Lower leg skin (tissue), 3 donors: ENCODE measurements at regions not wholly inside any gene's neighbourhood (a gene's known extent, or its start where the extent isn't known, plus 50 kb on each side); places are given as distances from the start of the nearest gene placed in this dataset.

Source experiments
- POLR2A ChIP-seq, 2 donors: fragments of 450-650 bp; IDR thresholded peaks; one replicate each; pipeline ENCODE4 v1.6.1; 2016 to 2017; ENCODE audit warnings: antibody characterized with exemption in 2 of 2, mild to moderate bottlenecking in 1 of 2, moderate library complexity in 1 of 2
- TF ChIP-seq, protein P1 (sequence below), 3 donors: fragments of 450-650 bp; IDR thresholded peaks; one replicate each; pipeline ENCODE4 v1.5.1; 2016; ENCODE audit warnings: antibody characterized with exemption in 3 of 3, mild to moderate bottlenecking in 3 of 3, moderate library complexity in 2 of 3

- TF ChIP-seq POLR2A (IDR thresholded peaks at IDR 0.05): no peak
- TF ChIP-seq, protein P1, sequence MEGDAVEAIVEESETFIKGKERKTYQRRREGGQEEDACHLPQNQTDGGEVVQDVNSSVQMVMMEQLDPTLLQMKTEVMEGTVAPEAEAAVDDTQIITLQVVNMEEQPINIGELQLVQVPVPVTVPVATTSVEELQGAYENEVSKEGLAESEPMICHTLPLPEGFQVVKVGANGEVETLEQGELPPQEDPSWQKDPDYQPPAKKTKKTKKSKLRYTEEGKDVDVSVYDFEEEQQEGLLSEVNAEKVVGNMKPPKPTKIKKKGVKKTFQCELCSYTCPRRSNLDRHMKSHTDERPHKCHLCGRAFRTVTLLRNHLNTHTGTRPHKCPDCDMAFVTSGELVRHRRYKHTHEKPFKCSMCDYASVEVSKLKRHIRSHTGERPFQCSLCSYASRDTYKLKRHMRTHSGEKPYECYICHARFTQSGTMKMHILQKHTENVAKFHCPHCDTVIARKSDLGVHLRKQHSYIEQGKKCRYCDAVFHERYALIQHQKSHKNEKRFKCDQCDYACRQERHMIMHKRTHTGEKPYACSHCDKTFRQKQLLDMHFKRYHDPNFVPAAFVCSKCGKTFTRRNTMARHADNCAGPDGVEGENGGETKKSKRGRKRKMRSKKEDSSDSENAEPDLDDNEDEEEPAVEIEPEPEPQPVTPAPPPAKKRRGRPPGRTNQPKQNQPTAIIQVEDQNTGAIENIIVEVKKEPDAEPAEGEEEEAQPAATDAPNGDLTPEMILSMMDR (IDR thresholded peaks at IDR 0.05): no peak
Observed at GRCh38 chr12:94710933-94711332, 60.6 kb upstream of the TMCC3 start.
